HT-29 (cell line): ENCODE measurements at regions not wholly inside any gene's neighbourhood (a gene's known extent, or its start where the extent isn't known, plus 50 kb on each side); places are given as distances from the start of the nearest gene placed in this dataset.

ENCODE experiments used
- DNase-seq: peaks from one replicate; pipeline ENCODE4 v3.0.0-alpha.2; 2015; ENCODE audit warnings: low spot score

- no peak for DNase-seq
Observed at GRCh38 chr11:81892770-81893635, 840.7 kb downstream of the FAM181B start.

GRCh38 chr11:81888391-81888790 lies 845.3 kb downstream of the FAM181B start:
- DNase-seq = no peak

- no peak for DNase-seq
Observed at GRCh38 chr11:81887671-81888070, 846.0 kb downstream of the FAM181B start.

GRCh38 chr11:81886406-81887075 lies 847.1 kb downstream of the FAM181B start:
- no peak for DNase-seq

GRCh38 chr11:81874635-81875034 lies 859.0 kb downstream of the FAM181B start:
- no peak for DNase-seq

GRCh38 chr11:81870815-81871214 lies 862.8 kb downstream of the FAM181B start:
- no peak for DNase-seq

- no peak for DNase-seq
Observed at GRCh38 chr11:81870066-81870412, 863.6 kb downstream of the FAM181B start.

GRCh38 chr11:81869351-81870065 lies 864.2 kb downstream of the FAM181B start:
- no peak for DNase-seq

GRCh38 chr11:81866896-81867295 lies 866.8 kb downstream of the FAM181B start:
- no peak for DNase-seq

- no peak for DNase-seq
Observed at GRCh38 chr11:81857386-81857785, 876.3 kb downstream of the FAM181B start.

GRCh38 chr11:81853791-81854190 lies 879.9 kb downstream of the FAM181B start:
- no peak for DNase-seq

GRCh38 chr11:81852896-81853295 lies 880.8 kb downstream of the FAM181B start:
- no peak for DNase-seq

- no peak for DNase-seq
Observed at GRCh38 chr11:81840380-81840779, 893.3 kb downstream of the FAM181B start.

- DNase-seq = no peak
Observed at GRCh38 chr11:81839976-81840375, 893.7 kb downstream of the FAM181B start.

GRCh38 chr11:81839016-81839415 lies 894.6 kb downstream of the FAM181B start:
- DNase-seq = no peak

GRCh38 chr11:81829976-81830375 lies 903.7 kb downstream of the FAM181B start:
- DNase-seq = no peak

GRCh38 chr11:81825346-81825745 lies 908.3 kb downstream of the FAM181B start:
- DNase-seq = no peak

GRCh38 chr11:81819462-81819861 lies 914.2 kb downstream of the FAM181B start:
- no peak for DNase-seq

- DNase-seq = no peak
Observed at GRCh38 chr11:81804858-81805257, 928.8 kb downstream of the FAM181B start.

GRCh38 chr11:81802591-81802990 lies 931.1 kb downstream of the FAM181B start:
- no peak for DNase-seq

GRCh38 chr11:81792416-81792815 lies 941.2 kb downstream of the FAM181B start:
- no peak for DNase-seq

- DNase-seq = peak; percentile 29
Observed at GRCh38 chr11:81787584-81788049, 946.0 kb downstream of the FAM181B start.
